Heart right ventricle (tissue), 16 donors: ENCODE measurements at regions not wholly inside any gene's neighbourhood (a gene's known extent, or its start where the extent isn't known, plus 50 kb on each side); places are given as distances from the start of the nearest gene placed in this dataset.

Experiments used
- ATAC-seq, 8 donors: fragments of 200-7000 bp; cut with Tn5 transposase; one replicate each; pipeline ENCODE4 v1.9.1; 2020; ENCODE audit warnings: mild to moderate bottlenecking in 8 of 8, moderate library complexity in 8 of 8, moderate number of reproducible peaks in 1 of 8
- DNase-seq, 2 donors: peaks; one replicate each; pipeline ENCODE4 v3.0.0-alpha.2; 2020
- H3K27ac ChIP-seq, 10 donors: fragments of 200-600 bp; sonication (generic) in 2 of 10; one replicate each; pipeline versions ENCODE4 v1.5.0 to v1.8.0; 2020 to 2022; ENCODE audit warnings: mild to moderate bottlenecking in 3 of 10
- H3K27me3 ChIP-seq, 7 donors: fragments of 200-600 bp; one replicate each; pipeline ENCODE4 v1.8.0; 2021 to 2022; ENCODE audit warnings: mild to moderate bottlenecking in 2 of 7
- H3K36me3 ChIP-seq, 9 donors: fragments of 200-600 bp; sonication (generic) in 1 of 9; one replicate each; pipeline versions ENCODE4 v1.5.0 to v1.8.0; 2020 to 2022; ENCODE audit warnings: mild to moderate bottlenecking in 2 of 9
- H3K4me1 ChIP-seq, 9 donors: fragments of 200-600 bp; sonication (generic) in 1 of 9; one replicate each; pipeline versions ENCODE4 v1.5.0 to v1.8.0; 2020 to 2022; ENCODE audit warnings: mild to moderate bottlenecking in 4 of 9
- H3K4me3 ChIP-seq, 10 donors: fragments of 200-600 bp; sonication (generic) in 2 of 10; one replicate each; pipeline versions ENCODE4 v1.5.0 to v1.8.0; 2020 to 2022; ENCODE audit warnings: mild to moderate bottlenecking in 7 of 10, moderate library complexity in 2 of 10
- H3K9me3 ChIP-seq, 11 donors: fragments of 200-600 bp in 10 of 11; sonication (generic) in 2 of 11; one replicate each; pipeline versions ENCODE4 v1.5.0 to v1.8.0; 2013 to 2022; ENCODE audit warnings: mild to moderate bottlenecking in 2 of 11, control low read depth in 1 of 11, moderate library complexity in 1 of 11
- CTCF ChIP-seq, 9 donors: fragments of 200-600 bp; sonication (generic) in 2 of 9; IDR thresholded peaks; one replicate each; pipeline versions ENCODE4 v1.5.0 to v1.8.0; 2021 to 2022; ENCODE audit warnings: antibody characterized with exemption in 9 of 9, mild to moderate bottlenecking in 5 of 9, moderate library complexity in 1 of 9
- WGBS, 2 donors: extraction: QIAGEN DNeasy Blood & Tissue Kit; methylation state at CpG; one replicate each; pipeline ENCODE4 v1.1.7; 2013; ENCODE audit warnings: inconsistent platforms in 1 of 2; 5-methylcytosine and 5-hydroxymethylcytosine counted together
- intact Hi-C, 10 donors: fragments of 100-400 bp; cut with DNase I; formaldehyde crosslinking; loops; one replicate each; pipeline versions ENCODE4 v1.11.1 to v1.14.2; 2022
- donor health status: Arrhythmogenic right ventricular cardiomyopathy.
- donor health status: ischemic (EF 13 %, LVEDD 7.1; RV severe dilation, severe dysfunction).
- donor health status: healthy with polysubstance abuse.
- donor health status: DM: no; HTN: yes; CAD: no.
- donor health status: DM: no; HTN: no; CAD: no.
- donor health status: ischemic (EF 25% LVEDD 6.9; RV normal size, moderate dysfunction).
- donor health status: ischemic (EF 25% LVEDD 5.7; RV mildly dilated, moderate dysfunction).
- donor health status: healthy.
- donor health status: DM: yes; HTN: yes; CAD: no.
- donor health status: Ischemic cardiomyopathy.
- donor health status: ischemic (EF 35%, LVEDD 5.7; RV mildly dilated, moderate dysfunction).
- donor health status: nonischemic (EF 11% LVEDD 7.7; RV severe dilation, severe dysfunction).
- donor health status: DM: yes; HTN: yes; CAD: no.
- donor health status: PGD.
- donor health status: ischemic (EF 29% LVEDD 5.4; RV normal size, mild dysfunction).
- donor health status: nonischemic (EF 23%, LVEDD 6.1; RV moderate dilation, normal function).

- TF ChIP-seq CTCF (IDR thresholded peaks at IDR 0.05), result no peak
- no peak overlapping the region for H3K4me3 ChIP-seq
- H3K4me1 ChIP-seq, result peaks cover 0 to 24% (median 0%) of the 10 kb centered on the region in 9 donors
- no peaks in the 10 kb centered on the region for H3K36me3 ChIP-seq
- H3K27ac ChIP-seq, result no peak overlapping the region
- peaks cover 0 to 4% (median 0%) of the 10 kb centered on the region in 7 donors for H3K27me3 ChIP-seq
- ATAC-seq (no peak), DNase-seq (no peak)
- WGBS, 2 donors, result 65 to 69% methylated on average over 2 of the region's 2 CpGs
- intact Hi-C loops, result no loop called here
- no peaks in the 10 kb centered on the region for H3K9me3 ChIP-seq
Observed at GRCh38 chr5:36377192-36377591, 75.5 kb upstream of the RANBP3L start.

- intact Hi-C loops, result no loop called here
- DNase-seq (no peak), ATAC-seq (no peak)
- no peaks in the 10 kb centered on the region for H3K9me3 ChIP-seq
- H3K4me1 ChIP-seq, result peaks cover 0 to 15% (median 0%) of the 10 kb centered on the region in 9 donors
- no peak for TF ChIP-seq CTCF (IDR thresholded peaks at IDR 0.05)
- no peak overlapping the region for H3K27ac ChIP-seq
- 90 to 96% methylated on average over 1 of the region's 1 CpG for WGBS, 2 donors
- no peak overlapping the region for H3K4me3 ChIP-seq
- H3K36me3 ChIP-seq, result no peaks in the 10 kb centered on the region
- H3K27me3 ChIP-seq, result peaks cover 0 to 4% (median 0%) of the 10 kb centered on the region in 7 donors
Observed at GRCh38 chr5:36378551-36378950, 76.8 kb upstream of the RANBP3L start.

- peaks cover 0 to 4% (median 0%) of the 10 kb centered on the region in 7 donors for H3K27me3 ChIP-seq
- no peaks in the 10 kb centered on the region for H3K9me3 ChIP-seq
- intact Hi-C loops, result loop anchor here in 1 of 10 donors (10.0 kb wide), 1 partner anchor 1002 kb away; no protein-coding TSS in a partner anchor
- H3K36me3 ChIP-seq, result no peaks in the 10 kb centered on the region
- DNase-seq (no peak), ATAC-seq (no peak)
- H3K27ac ChIP-seq, result no peak overlapping the region
- WGBS, 2 donors, result 47 to 54% methylated on average over 2 of the region's 2 CpGs
- no peak overlapping the region for H3K4me3 ChIP-seq
- no peaks in the 10 kb centered on the region for H3K4me1 ChIP-seq
- TF ChIP-seq CTCF (IDR thresholded peaks at IDR 0.05), result no peak
Observed at GRCh38 chr5:36382890-36383289, 81.2 kb upstream of the RANBP3L start.

GRCh38 chr5:36383942-36384341 is 82.2 kb upstream of the RANBP3L start:
- Histone ChIP-seq H3K9me3 (no peaks in the 10 kb centered on the region), H3K27me3 (peaks cover 0 to 4% (median 0%) of the 10 kb centered on the region in 7 donors), H3K36me3 (no peaks in the 10 kb centered on the region), H3K27ac (no peak overlapping the region), H3K4me1 (peaks cover 0 to 10% (median 0%) of the 10 kb centered on the region in 9 donors), H3K4me3 (no peak overlapping the region)
- DNase-seq (no peak), ATAC-seq (no peak)
- WGBS, 2 donors, result 66 to 79% methylated on average over 5 of the region's 5 CpGs
- intact Hi-C loops, result loop anchor here in 1 of 10 donors (10.0 kb wide), 1 partner anchor 1001 kb away; no protein-coding TSS in a partner anchor
- TF ChIP-seq CTCF (IDR thresholded peaks at IDR 0.05), result no peak
